ENCODE measurements at regions not wholly inside any gene's neighbourhood (a gene's known extent, or its start where the extent isn't known, plus 50 kb on each side); places are given as distances from the start of the nearest gene placed in this dataset.

DNA sequence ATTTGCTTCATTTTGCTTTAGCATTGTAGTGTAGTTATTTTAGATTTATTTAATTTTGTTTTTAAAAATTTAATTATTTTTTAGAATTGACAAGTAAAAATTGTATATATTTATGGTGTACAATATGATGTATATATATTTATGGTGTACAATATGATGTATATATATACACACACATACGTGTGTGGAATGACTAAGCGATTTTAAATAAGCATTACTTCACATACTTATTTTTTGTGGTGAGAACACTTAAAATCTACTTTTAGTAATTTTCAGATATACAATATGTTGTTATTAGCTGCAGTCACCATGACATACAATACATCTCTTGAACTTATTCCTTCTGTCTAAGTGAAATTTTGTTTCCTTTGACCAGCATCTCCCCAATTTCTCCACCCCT is 172.9 kb downstream of the SPRY1 start:
- TF ChIP-seq, protein P1, sequence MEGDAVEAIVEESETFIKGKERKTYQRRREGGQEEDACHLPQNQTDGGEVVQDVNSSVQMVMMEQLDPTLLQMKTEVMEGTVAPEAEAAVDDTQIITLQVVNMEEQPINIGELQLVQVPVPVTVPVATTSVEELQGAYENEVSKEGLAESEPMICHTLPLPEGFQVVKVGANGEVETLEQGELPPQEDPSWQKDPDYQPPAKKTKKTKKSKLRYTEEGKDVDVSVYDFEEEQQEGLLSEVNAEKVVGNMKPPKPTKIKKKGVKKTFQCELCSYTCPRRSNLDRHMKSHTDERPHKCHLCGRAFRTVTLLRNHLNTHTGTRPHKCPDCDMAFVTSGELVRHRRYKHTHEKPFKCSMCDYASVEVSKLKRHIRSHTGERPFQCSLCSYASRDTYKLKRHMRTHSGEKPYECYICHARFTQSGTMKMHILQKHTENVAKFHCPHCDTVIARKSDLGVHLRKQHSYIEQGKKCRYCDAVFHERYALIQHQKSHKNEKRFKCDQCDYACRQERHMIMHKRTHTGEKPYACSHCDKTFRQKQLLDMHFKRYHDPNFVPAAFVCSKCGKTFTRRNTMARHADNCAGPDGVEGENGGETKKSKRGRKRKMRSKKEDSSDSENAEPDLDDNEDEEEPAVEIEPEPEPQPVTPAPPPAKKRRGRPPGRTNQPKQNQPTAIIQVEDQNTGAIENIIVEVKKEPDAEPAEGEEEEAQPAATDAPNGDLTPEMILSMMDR (conservative IDR thresholded peaks at IDR 0.05 in 1 of 2, IDR thresholded peaks at IDR 0.05 in 1 of 2; ENCODE audit: extremely low read depth in 1 of 2, insufficient read depth in 1 of 2, low read depth in 1 of 2, low read length in 2 of 2), result no peak
- no peak for TF ChIP-seq EZH2 (IDR thresholded peaks at IDR 0.05; ENCODE audit: borderline replicate concordance, low read length)
